H1 (cell line): ENCODE measurements at regions not wholly inside any gene's neighbourhood (a gene's known extent, or its start where the extent isn't known, plus 50 kb on each side); places are given as distances from the start of the nearest gene placed in this dataset.

Experiments
- BRCA1 ChIP-seq: IDR thresholded peaks from 2 replicates; pipeline ENCODE4 v1.6.1; 2012; ENCODE audit warnings: low read depth, low read length, improper control_type of control experiment
- HDAC6 ChIP-seq: IDR thresholded peaks from one replicate; pipeline ENCODE4 v1.7.1; 2012; ENCODE audit warnings: low read depth, mild to moderate bottlenecking, inconsistent platforms, low read length, moderate library complexity
- KDM4A ChIP-seq: IDR thresholded peaks from one replicate; pipeline ENCODE4 v1.7.1; 2012; ENCODE audit warnings: low read depth, mild to moderate bottlenecking, moderate library complexity, low read length, inconsistent platforms; ENCODE audit not compliant: severe bottlenecking
- MAFK ChIP-seq: IDR thresholded peaks from 2 replicates; pipeline ENCODE4 v1.6.1; 2012; ENCODE audit warnings: low read depth, mild to moderate bottlenecking, improper control_type of control experiment, low read length
- TAF1 ChIP-seq: IDR thresholded peaks from 2 replicates; pipeline ENCODE4 v1.6.1; 2011; ENCODE audit warnings: mild to moderate bottlenecking, low read depth, low read length

- TF ChIP-seq KDM4A (no peak), TAF1 (no peak), HDAC6 (no peak), MAFK (no peak), BRCA1 (no peak)
Measured at GRCh38 chr10:53690524-53691240, 918.1 kb upstream of the MBL2 start (continued).
